SK-N-SH treated with all-trans-retinoic acid at 6 μM for 48 hours (cell line): ENCODE measurements at regions not wholly inside any gene's neighbourhood (a gene's known extent, or its start where the extent isn't known, plus 50 kb on each side); places are given as distances from the start of the nearest gene placed in this dataset.

Source experiments
- ATAC-seq: fragments of 200-7000 bp; cut with Tn5 transposase; 3 replicates; pipeline ENCODE4 v1.9.1; 2020; ENCODE audit warnings: mild to moderate bottlenecking, moderate library complexity
- ARNTL ChIP-seq: fragments of 450-650 bp; formaldehyde crosslinking; IDR thresholded peaks from 2 replicates; pipeline ENCODE4 v1.5.0; 2020; ENCODE audit warnings: low read depth, mild to moderate bottlenecking, moderate library complexity, borderline replicate concordance
- BACH2 ChIP-seq: fragments of 250-450 bp; sonication (Bioruptor Pico); IDR thresholded peaks from 2 replicates; pipeline ENCODE4 v1.9.0; 2021; ENCODE audit warnings: mild to moderate bottlenecking, borderline replicate concordance
- CSDC2 ChIP-seq: fragments of 250-450 bp; sonication (Bioruptor Pico); IDR thresholded peaks from 2 replicates; pipeline ENCODE4 v1.5.0; 2020; ENCODE audit warnings: mild to moderate bottlenecking, moderate library complexity
- ESRRG ChIP-seq: fragments of 250-450 bp; sonication (Bioruptor Pico); IDR thresholded peaks from 2 replicates; pipeline ENCODE4 v1.6.1; 2021; ENCODE audit warnings: mild to moderate bottlenecking
- GLIS3 ChIP-seq: fragments of 250-450 bp; sonication (Bioruptor Pico); IDR thresholded peaks from 2 replicates; pipeline ENCODE4 v1.5.0; 2020; ENCODE audit warnings: mild to moderate bottlenecking, moderate library complexity
- ISL1 ChIP-seq: fragments of 250-450 bp; sonication (Bioruptor Pico); IDR thresholded peaks from 2 replicates; pipeline ENCODE4 v2.1.2; 2022; ENCODE audit warnings: mild to moderate bottlenecking, moderate library complexity
- OSR1 ChIP-seq: fragments of 250-450 bp; sonication (Bioruptor Pico); IDR thresholded peaks from 2 replicates; pipeline ENCODE4 v1.8.0; 2022; ENCODE audit warnings: moderate library complexity, mild to moderate bottlenecking, inconsistent platforms
- PPARA ChIP-seq: fragments of 250-450 bp; sonication (Bioruptor Pico); IDR thresholded peaks from 2 replicates; pipeline ENCODE4 v1.5.0; 2020; ENCODE audit warnings: mild to moderate bottlenecking, borderline replicate concordance
- RARB ChIP-seq: fragments of 250-450 bp; sonication (Bioruptor Pico); IDR thresholded peaks from 2 replicates; pipeline ENCODE4 v1.8.0; 2021; ENCODE audit warnings: mild to moderate bottlenecking, moderate library complexity
- SNAI2 ChIP-seq: fragments of 250-450 bp; sonication (Bioruptor Pico); IDR thresholded peaks from 2 replicates; pipeline ENCODE4 v1.5.0; 2020; ENCODE audit warnings: mild to moderate bottlenecking, moderate library complexity
- TCF4 ChIP-seq: fragments of 250-450 bp; sonication (Bioruptor Pico); IDR thresholded peaks from 2 replicates; pipeline ENCODE4 v1.8.0; 2021; ENCODE audit warnings: mild to moderate bottlenecking, moderate library complexity, borderline replicate concordance
- TOX ChIP-seq: fragments of 250-450 bp; sonication (Bioruptor Pico); IDR thresholded peaks from 2 replicates; pipeline ENCODE4 v1.8.0; 2021; ENCODE audit warnings: mild to moderate bottlenecking, moderate library complexity, borderline replicate concordance
- ZC3H10 ChIP-seq: fragments of 250-450 bp; sonication (Bioruptor Pico); IDR thresholded peaks from 2 replicates; pipeline ENCODE4 v1.5.1; 2021; ENCODE audit warnings: mild to moderate bottlenecking, moderate library complexity
- ZFP3 ChIP-seq: fragments of 250-450 bp; sonication (Bioruptor Pico); IDR thresholded peaks from 2 replicates; pipeline ENCODE4 v1.5.0; 2020; ENCODE audit warnings: mild to moderate bottlenecking, moderate library complexity
- ZFP30 ChIP-seq: fragments of 450-650 bp; formaldehyde crosslinking; IDR thresholded peaks from 2 replicates; pipeline ENCODE4 v1.5.0; 2022; ENCODE audit warnings: mild to moderate bottlenecking, moderate library complexity
- ZNF565 ChIP-seq: fragments of 450-650 bp; formaldehyde crosslinking; conservative IDR thresholded peaks from 2 replicates; pipeline ENCODE4 v1.5.0; 2020; ENCODE audit warnings: low read depth, mild to moderate bottlenecking, moderate library complexity
- ZNF70 ChIP-seq: fragments of 450-650 bp; formaldehyde crosslinking; IDR thresholded peaks from 2 replicates; pipeline ENCODE4 v1.5.0; 2020; ENCODE audit warnings: mild to moderate bottlenecking, moderate library complexity
- TF ChIP-seq, protein P1 (sequence below): fragments of 250-450 bp; sonication (Bioruptor Pico); IDR thresholded peaks from 2 replicates; pipeline ENCODE4 v1.5.1; 2020; ENCODE audit warnings: low read depth, mild to moderate bottlenecking, moderate library complexity
- TF ChIP-seq, protein P2 (sequence below): fragments of 250-450 bp; sonication (Bioruptor Pico); IDR thresholded peaks from 2 replicates; pipeline ENCODE4 v1.8.0; 2021; ENCODE audit warnings: low read depth, mild to moderate bottlenecking, moderate library complexity, borderline replicate concordance
- TF ChIP-seq, protein P3 (sequence below): fragments of 250-450 bp; sonication (Bioruptor Pico); IDR thresholded peaks from 2 replicates; pipeline ENCODE4 v1.8.0; 2020; ENCODE audit warnings: mild to moderate bottlenecking, moderate library complexity, borderline replicate concordance
- TF ChIP-seq, protein P4 (sequence below): fragments of 250-450 bp; sonication (Bioruptor Pico); IDR thresholded peaks from 2 replicates; pipeline ENCODE4 v1.5.1; 2021; ENCODE audit warnings: mild to moderate bottlenecking, moderate library complexity

DNA sequence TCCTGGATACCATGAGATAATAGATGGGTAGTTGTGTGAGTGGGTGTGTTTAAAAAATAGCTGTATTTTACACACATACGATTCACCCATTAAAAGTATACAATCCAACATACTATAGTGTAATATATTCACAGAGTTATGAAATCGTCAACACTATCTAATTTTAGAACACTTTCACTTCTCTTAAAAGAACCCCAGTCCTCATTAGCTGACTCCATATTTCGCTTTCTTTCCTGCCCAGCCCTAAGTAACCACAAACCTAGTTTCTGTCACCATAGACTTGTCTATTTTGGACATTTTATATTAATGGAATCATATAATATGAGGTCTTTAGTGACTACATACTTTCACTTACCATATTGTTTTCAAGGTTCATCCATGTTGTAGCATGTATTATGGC lies 63.8 kb upstream of the S1PR3 start:
- TF ChIP-seq SNAI2 (CRISPR knock-in tag) = no peak
- TF ChIP-seq CSDC2 (CRISPR knock-in tag) = no peak
- no peak for TF ChIP-seq TOX (CRISPR knock-in tag)
- no peak for TF ChIP-seq ZNF565 (CRISPR knock-in tag)
- TF ChIP-seq ARNTL = no peak
- no peak for ATAC-seq

DNA sequence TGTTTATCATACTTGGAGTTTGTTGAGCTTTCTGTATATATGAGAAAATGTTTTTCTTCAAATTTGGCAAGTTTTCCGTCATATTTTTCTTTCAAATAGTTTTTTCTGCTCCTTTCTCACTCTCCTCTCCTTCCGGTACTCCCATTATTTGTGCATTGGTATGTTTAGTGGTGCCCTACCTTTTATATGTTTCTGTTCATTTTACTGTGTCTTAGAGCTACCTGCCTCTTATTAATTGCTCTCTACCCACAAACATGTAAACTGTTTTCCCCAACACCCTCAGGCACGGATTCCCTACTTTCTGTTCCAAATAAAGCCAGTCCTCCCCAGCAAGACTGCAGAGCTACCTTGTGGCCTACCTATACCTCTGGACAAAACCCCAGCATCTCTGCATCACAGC lies 60.6 kb upstream of the S1PR3 start:
- TF ChIP-seq GLIS3 (CRISPR knock-in tag) (no peak), PPARA (CRISPR knock-in tag) (no peak), ZNF565 (CRISPR knock-in tag) (no peak), ZFP30 (CRISPR knock-in tag) (no peak), OSR1 (CRISPR knock-in tag) (no peak), TOX (CRISPR knock-in tag) (no peak), ESRRG (CRISPR knock-in tag) (no peak), ZFP3 (no peak), BACH2 (no peak), ZNF70 (CRISPR knock-in tag) (no peak), ARNTL (no peak), SNAI2 (CRISPR knock-in tag) (no peak), ZC3H10 (CRISPR knock-in tag) (no peak)
- TF ChIP-seq, protein P1, sequence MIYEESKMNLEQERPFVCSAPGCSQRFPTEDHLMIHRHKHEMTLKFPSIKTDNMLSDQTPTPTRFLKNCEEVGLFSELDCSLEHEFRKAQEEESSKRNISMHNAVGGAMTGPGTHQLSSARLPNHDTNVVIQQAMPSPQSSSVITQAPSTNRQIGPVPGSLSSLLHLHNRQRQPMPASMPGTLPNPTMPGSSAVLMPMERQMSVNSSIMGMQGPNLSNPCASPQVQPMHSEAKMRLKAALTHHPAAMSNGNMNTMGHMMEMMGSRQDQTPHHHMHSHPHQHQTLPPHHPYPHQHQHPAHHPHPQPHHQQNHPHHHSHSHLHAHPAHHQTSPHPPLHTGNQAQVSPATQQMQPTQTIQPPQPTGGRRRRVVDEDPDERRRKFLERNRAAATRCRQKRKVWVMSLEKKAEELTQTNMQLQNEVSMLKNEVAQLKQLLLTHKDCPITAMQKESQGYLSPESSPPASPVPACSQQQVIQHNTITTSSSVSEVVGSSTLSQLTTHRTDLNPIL (CRISPR knock-in tag) = no peak
- TF ChIP-seq, protein P2, sequence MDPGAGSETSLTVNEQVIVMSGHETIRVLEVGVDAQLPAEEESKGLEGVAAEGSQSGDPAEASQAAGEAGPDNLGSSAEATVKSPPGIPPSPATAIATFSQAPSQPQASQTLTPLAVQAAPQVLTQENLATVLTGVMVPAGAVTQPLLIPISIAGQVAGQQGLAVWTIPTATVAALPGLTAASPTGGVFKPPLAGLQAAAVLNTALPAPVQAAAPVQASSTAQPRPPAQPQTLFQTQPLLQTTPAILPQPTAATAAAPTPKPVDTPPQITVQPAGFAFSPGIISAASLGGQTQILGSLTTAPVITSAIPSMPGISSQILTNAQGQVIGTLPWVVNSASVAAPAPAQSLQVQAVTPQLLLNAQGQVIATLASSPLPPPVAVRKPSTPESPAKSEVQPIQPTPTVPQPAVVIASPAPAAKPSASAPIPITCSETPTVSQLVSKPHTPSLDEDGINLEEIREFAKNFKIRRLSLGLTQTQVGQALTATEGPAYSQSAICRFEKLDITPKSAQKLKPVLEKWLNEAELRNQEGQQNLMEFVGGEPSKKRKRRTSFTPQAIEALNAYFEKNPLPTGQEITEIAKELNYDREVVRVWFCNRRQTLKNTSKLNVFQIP (CRISPR knock-in tag) = no peak
- TF ChIP-seq, protein P3, sequence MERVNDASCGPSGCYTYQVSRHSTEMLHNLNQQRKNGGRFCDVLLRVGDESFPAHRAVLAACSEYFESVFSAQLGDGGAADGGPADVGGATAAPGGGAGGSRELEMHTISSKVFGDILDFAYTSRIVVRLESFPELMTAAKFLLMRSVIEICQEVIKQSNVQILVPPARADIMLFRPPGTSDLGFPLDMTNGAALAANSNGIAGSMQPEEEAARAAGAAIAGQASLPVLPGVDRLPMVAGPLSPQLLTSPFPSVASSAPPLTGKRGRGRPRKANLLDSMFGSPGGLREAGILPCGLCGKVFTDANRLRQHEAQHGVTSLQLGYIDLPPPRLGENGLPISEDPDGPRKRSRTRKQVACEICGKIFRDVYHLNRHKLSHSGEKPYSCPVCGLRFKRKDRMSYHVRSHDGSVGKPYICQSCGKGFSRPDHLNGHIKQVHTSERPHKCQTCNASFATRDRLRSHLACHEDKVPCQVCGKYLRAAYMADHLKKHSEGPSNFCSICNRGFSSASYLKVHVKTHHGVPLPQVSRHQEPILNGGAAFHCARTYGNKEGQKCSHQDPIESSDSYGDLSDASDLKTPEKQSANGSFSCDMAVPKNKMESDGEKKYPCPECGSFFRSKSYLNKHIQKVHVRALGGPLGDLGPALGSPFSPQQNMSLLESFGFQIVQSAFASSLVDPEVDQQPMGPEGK (CRISPR knock-in tag) = no peak
- no peak for ATAC-seq

DNA sequence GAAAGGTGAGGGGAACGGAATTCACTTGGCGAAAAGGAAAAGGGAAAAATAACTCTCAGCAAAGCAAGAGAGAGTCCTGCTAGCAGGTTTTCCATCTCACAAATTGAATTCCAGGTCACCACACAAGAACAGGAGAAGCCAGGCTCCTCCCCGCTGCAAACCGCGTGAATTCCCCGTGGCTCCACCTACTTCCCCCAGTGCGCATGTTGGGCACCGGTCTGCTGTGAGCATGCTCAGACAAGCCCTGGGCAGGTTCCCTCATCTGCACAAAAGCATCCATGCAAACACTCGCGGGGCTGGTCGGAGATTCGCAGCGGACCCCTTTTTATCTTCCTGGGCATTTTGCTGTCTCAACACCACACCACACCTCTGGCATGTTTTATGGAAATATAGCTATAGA lies 58.5 kb upstream of the S1PR3 start:
- ATAC-seq = no peak

More for the DNA sequence above, 58.5 kb upstream of the S1PR3 start:
- TF ChIP-seq, protein P1 (CRISPR knock-in tag) = no peak
- no peak for TF ChIP-seq ZC3H10 (CRISPR knock-in tag)
- TF ChIP-seq CSDC2 (CRISPR knock-in tag) = no peak
- TF ChIP-seq ARNTL = no peak
- no peak for TF ChIP-seq TOX (CRISPR knock-in tag)
- TF ChIP-seq TCF4 (CRISPR knock-in tag) = no peak
- TF ChIP-seq ZFP3 = no peak
- TF ChIP-seq, protein P4, sequence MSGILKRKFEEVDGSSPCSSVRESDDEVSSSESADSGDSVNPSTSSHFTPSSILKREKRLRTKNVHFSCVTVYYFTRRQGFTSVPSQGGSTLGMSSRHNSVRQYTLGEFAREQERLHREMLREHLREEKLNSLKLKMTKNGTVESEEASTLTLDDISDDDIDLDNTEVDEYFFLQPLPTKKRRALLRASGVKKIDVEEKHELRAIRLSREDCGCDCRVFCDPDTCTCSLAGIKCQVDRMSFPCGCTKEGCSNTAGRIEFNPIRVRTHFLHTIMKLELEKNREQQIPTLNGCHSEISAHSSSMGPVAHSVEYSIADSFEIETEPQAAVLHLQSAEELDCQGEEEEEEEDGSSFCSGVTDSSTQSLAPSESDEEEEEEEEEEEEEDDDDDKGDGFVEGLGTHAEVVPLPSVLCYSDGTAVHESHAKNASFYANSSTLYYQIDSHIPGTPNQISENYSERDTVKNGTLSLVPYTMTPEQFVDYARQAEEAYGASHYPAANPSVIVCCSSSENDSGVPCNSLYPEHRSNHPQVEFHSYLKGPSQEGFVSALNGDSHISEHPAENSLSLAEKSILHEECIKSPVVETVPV = no peak
- TF ChIP-seq ZNF70 (CRISPR knock-in tag) = no peak
- TF ChIP-seq BACH2 = no peak
- no peak for TF ChIP-seq ISL1 (CRISPR knock-in tag)
- TF ChIP-seq RARB (CRISPR knock-in tag) = no peak
